GM12874 (cell line): ENCODE measurements at regions not wholly inside any gene's neighbourhood (a gene's known extent, or its start where the extent isn't known, plus 50 kb on each side); places are given as distances from the start of the nearest gene placed in this dataset.

Experiments
- TF ChIP-seq, protein P1 (sequence below): IDR thresholded peaks from 2 replicates; pipeline ENCODE4 v1.5.1; 2011; ENCODE audit warnings: low read depth, mild to moderate bottlenecking, control low read depth, low read length, moderate library complexity; ENCODE audit not compliant: insufficient read depth

DNA sequence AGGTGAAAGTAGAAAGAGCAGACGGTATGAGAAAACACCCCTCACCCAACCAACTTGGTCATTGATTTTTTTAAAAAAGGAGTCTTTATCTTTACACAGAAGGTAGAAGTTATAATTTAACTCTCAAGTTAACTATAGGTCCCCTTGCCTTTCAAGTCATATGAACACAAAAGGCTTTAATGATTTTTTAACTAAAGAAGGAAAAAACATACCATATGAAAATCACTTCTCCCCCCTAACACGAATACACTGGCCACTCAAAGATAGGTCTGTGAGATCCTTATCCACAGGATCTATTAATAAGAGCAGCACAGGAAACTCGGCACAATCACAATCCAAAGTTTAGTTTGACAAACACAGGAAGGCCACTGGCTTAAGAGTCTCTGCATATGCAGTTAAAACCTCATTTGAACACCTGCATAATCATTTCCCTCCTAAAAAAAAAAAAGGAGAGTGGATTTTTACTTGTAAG lies 138.0 kb downstream of the ENC1 start:
- TF ChIP-seq, protein P1, sequence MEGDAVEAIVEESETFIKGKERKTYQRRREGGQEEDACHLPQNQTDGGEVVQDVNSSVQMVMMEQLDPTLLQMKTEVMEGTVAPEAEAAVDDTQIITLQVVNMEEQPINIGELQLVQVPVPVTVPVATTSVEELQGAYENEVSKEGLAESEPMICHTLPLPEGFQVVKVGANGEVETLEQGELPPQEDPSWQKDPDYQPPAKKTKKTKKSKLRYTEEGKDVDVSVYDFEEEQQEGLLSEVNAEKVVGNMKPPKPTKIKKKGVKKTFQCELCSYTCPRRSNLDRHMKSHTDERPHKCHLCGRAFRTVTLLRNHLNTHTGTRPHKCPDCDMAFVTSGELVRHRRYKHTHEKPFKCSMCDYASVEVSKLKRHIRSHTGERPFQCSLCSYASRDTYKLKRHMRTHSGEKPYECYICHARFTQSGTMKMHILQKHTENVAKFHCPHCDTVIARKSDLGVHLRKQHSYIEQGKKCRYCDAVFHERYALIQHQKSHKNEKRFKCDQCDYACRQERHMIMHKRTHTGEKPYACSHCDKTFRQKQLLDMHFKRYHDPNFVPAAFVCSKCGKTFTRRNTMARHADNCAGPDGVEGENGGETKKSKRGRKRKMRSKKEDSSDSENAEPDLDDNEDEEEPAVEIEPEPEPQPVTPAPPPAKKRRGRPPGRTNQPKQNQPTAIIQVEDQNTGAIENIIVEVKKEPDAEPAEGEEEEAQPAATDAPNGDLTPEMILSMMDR: no peak

- TF ChIP-seq, protein P1: no peak
These were observed 138.7 kb downstream of the ENC1 start for GRCh38 chr5:74501674-74502478.

DNA sequence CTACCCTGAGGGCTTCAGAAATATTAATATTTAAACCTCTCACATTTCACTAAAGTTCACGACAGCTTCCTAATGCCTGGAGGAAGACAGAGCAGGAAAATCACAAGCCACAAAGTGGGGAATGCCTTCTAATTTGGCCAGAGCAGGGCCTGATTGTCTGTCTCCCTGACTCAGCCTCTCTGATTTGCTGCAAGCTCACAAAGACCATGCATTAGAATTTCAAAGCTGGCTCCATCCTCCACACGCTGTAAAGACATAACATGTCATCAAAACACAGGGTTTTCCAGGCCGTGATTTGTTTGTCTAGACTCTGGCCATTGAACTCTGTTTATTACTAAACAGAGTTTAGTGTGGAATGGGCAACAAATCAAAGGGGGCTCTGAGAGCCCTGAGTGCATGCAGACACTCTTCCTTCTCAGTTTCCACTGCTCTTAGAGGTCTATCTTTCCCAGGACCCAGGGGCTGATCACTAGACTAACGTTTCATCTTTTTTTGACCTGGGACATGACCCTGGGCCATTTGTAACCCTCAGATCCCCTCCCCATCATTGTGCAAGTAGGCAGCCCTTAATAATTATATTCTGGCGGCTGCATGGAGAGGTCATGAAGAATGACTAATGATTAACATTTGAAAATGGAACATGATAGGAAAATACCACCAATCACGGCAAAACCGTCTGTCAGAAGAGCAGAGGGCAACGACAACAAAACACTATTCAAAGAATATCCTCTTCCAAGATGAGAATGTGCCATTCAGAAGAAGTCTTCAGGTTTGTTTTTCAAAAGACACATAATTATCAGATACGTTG lies 140.2 kb downstream of the ENC1 start:
- TF ChIP-seq, protein P1: no peak

GRCh38 chr5:74499256-74500050 lies 141.1 kb downstream of the ENC1 start:
- TF ChIP-seq, protein P1: no peak

DNA sequence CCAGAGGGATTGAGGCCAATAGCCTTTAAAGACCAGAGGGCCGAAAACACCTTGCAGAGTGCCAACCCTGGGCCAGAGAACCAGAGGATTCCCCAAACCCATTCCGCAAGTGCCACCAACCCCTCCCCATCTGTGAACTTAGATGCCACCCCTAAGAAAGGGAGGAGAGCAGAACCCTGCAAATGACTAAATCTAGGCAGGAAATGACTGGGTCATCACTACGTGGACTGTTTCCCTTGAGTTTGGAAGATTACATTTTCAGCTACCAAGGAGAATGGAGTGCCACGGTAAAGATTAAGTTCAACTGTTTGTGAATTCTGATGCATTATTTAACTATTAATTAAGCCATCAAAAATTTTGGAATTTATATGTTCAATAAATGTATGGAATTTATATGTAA lies 142.8 kb downstream of the ENC1 start:
- TF ChIP-seq, protein P1: no peak

DNA sequence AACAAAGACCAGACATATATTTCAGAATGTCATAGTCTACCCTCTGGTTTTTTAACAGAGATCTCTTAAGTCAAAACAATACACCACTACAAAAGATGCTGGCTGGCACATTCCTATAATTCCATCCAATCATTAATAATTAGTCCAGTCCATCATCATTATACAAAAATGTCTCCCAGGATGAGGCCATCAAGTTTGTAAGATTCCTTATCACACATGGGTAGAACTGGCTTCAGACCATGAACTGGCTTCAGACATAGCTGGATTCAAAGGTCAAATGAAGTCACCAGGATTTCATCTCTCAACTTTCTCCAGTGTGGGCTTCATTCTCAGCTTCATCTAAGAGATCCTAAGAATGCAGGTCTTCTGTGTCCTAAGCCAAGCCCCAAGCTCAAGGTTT lies 147.1 kb downstream of the ENC1 start:
- TF ChIP-seq, protein P1: no peak

DNA sequence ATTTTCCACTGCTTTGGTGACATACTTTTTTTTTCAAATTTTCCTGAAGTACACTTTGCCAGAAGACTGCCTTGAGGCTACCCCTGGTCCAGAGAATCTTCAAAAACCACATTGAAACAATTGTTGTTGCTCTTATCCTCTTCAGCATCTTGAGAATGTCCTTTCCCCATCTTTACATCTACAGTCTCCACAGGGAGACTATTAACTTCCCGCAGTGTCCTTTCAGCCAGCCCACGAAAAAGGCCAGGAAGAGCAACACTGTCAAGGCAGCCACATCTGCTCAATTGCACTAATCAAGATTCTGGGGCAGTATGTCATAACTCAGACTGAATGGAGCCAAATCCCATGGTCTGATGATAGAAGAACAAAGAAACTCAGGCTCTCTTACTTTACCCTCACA lies 148.3 kb downstream of the ENC1 start:
- TF ChIP-seq, protein P1: no peak
